ENCODE measurements at regions not wholly inside any gene's neighbourhood (a gene's known extent, or its start where the extent isn't known, plus 50 kb on each side); places are given as distances from the start of the nearest gene placed in this dataset.

GRCh38 chr21:28230559-28230958 lies 762.1 kb downstream of the LTN1 start:
- DNase-seq (ENCODE audit: low spot score), result no peak
- Histone ChIP-seq H3K9ac (no peak overlapping the region), H4K20me1 (ENCODE audit: low read depth) (no peaks in the 10 kb centered on the region), H3K79me2 (ENCODE audit: low read depth) (no peaks in the 10 kb centered on the region), H3K4me2 (no peak overlapping the region), H3F3A (ENCODE audit: low read depth) (no peaks in the 10 kb centered on the region), H2AFZ (replicated peaks) (no peak overlapping the region), H3K4me1 (no peaks in the 10 kb centered on the region), H3K4me3 (no peak overlapping the region), H3K9me3 (ENCODE audit: low read depth) (no peaks in the 10 kb centered on the region), H3K36me3 (no peaks in the 10 kb centered on the region), H3K27me3 (no peaks in the 10 kb centered on the region), H3K27ac (no peak overlapping the region)
- Mint-ChIP-seq H3K4me3 (no peak overlapping the region), H3K27ac (no peak overlapping the region), H3K36me3 (no peaks in the 10 kb centered on the region), H3K9me3 (no peaks in the 10 kb centered on the region), H3K27me3 (ENCODE audit: insufficient read depth, low read depth) (no peaks in the 10 kb centered on the region), H3K4me1 (no peaks in the 10 kb centered on the region)
- no peak for TF ChIP-seq EZH2 (IDR thresholded peaks at IDR 0.05)
- TF ChIP-seq EZH2phosphoT487 (IDR thresholded peaks at IDR 0.05), result no peak
- TF ChIP-seq CTCF (IDR thresholded peaks at IDR 0.05), result no peak

GRCh38 chr21:28229814-28230213 lies 762.9 kb downstream of the LTN1 start:
- no peaks in the 10 kb centered on the region for H3K27me3 Mint-ChIP-seq (ENCODE audit: insufficient read depth, low read depth)
- Histone ChIP-seq H3K9ac (no peak overlapping the region), H3K27ac (no peak overlapping the region), H3K27me3 (no peaks in the 10 kb centered on the region), H3K4me2 (no peak overlapping the region), H4K20me1 (ENCODE audit: low read depth) (no peaks in the 10 kb centered on the region), H3K4me1 (no peaks in the 10 kb centered on the region), H3K4me3 (no peak overlapping the region), H3K9me3 (ENCODE audit: low read depth) (no peaks in the 10 kb centered on the region), H2AFZ (replicated peaks) (no peak overlapping the region), H3K79me2 (ENCODE audit: low read depth) (no peaks in the 10 kb centered on the region), H3F3A (ENCODE audit: low read depth) (no peaks in the 10 kb centered on the region), H3K36me3 (no peaks in the 10 kb centered on the region)
- no peaks in the 10 kb centered on the region for H3K4me1 Mint-ChIP-seq
- no peak for TF ChIP-seq EZH2 (IDR thresholded peaks at IDR 0.05)
- no peak for TF ChIP-seq EZH2phosphoT487 (IDR thresholded peaks at IDR 0.05)
- TF ChIP-seq CTCF (IDR thresholded peaks at IDR 0.05), result no peak
- no peak overlapping the region for H3K27ac Mint-ChIP-seq
- H3K36me3 Mint-ChIP-seq, result no peaks in the 10 kb centered on the region
- no peak overlapping the region for H3K4me3 Mint-ChIP-seq
- no peaks in the 10 kb centered on the region for H3K9me3 Mint-ChIP-seq
- no peak for DNase-seq (ENCODE audit: low spot score)

GRCh38 chr21:28228636-28228995 lies 764.1 kb downstream of the LTN1 start:
- Mint-ChIP-seq H3K27me3 (ENCODE audit: insufficient read depth, low read depth) (no peaks in the 10 kb centered on the region), H3K9me3 (no peaks in the 10 kb centered on the region), H3K36me3 (no peaks in the 10 kb centered on the region), H3K4me1 (no peaks in the 10 kb centered on the region), H3K27ac (no peak overlapping the region), H3K4me3 (no peak overlapping the region)
- Histone ChIP-seq H3F3A (ENCODE audit: low read depth) (no peaks in the 10 kb centered on the region), H3K27ac (no peak overlapping the region), H3K9ac (no peak overlapping the region), H3K36me3 (no peaks in the 10 kb centered on the region), H3K4me2 (no peak overlapping the region), H3K4me1 (no peaks in the 10 kb centered on the region), H3K79me2 (ENCODE audit: low read depth) (no peaks in the 10 kb centered on the region), H3K27me3 (no peaks in the 10 kb centered on the region), H3K9me3 (ENCODE audit: low read depth) (no peaks in the 10 kb centered on the region), H2AFZ (replicated peaks) (no peak overlapping the region), H3K4me3 (no peak overlapping the region), H4K20me1 (ENCODE audit: low read depth) (no peaks in the 10 kb centered on the region)
- TF ChIP-seq EZH2 (IDR thresholded peaks at IDR 0.05) (no peak), EZH2phosphoT487 (IDR thresholded peaks at IDR 0.05) (no peak)
- DNase-seq (ENCODE audit: low spot score), result no peak

GRCh38 chr21:28227881-28228635 lies 764.6 kb downstream of the LTN1 start:
- H3K9me3 Mint-ChIP-seq, result no peaks in the 10 kb centered on the region
- no peak overlapping the region for H3K4me2 ChIP-seq
- H3K4me3 Mint-ChIP-seq, result no peak overlapping the region
- no peak overlapping the region for H2AFZ ChIP-seq (replicated peaks)
- H3K27me3 ChIP-seq, result no peaks in the 10 kb centered on the region
- no peaks in the 10 kb centered on the region for H3K4me1 Mint-ChIP-seq
- H3K27ac ChIP-seq, result no peak overlapping the region
- no peaks in the 10 kb centered on the region for H3K27me3 Mint-ChIP-seq (ENCODE audit: insufficient read depth, low read depth)
- DNase-seq (ENCODE audit: low spot score), result no peak
- H3K79me2 ChIP-seq (ENCODE audit: low read depth), result no peaks in the 10 kb centered on the region
- H3K27ac Mint-ChIP-seq, result no peak overlapping the region
- no peaks in the 10 kb centered on the region for H3F3A ChIP-seq (ENCODE audit: low read depth)
- no peaks in the 10 kb centered on the region for H3K36me3 Mint-ChIP-seq
- H3K4me3 ChIP-seq, result no peak overlapping the region
- H3K9ac ChIP-seq, result no peak overlapping the region
- no peak for TF ChIP-seq EZH2phosphoT487 (IDR thresholded peaks at IDR 0.05)
- no peak for TF ChIP-seq CTCF (IDR thresholded peaks at IDR 0.05)
- no peak for TF ChIP-seq EZH2 (IDR thresholded peaks at IDR 0.05)
- no peaks in the 10 kb centered on the region for H3K4me1 ChIP-seq
- H3K9me3 ChIP-seq (ENCODE audit: low read depth), result no peaks in the 10 kb centered on the region
- H3K36me3 ChIP-seq, result no peaks in the 10 kb centered on the region
- no peaks in the 10 kb centered on the region for H4K20me1 ChIP-seq (ENCODE audit: low read depth)
